HG03575 (cell line): ENCODE measurements at regions not wholly inside any gene's neighbourhood (a gene's known extent, or its start where the extent isn't known, plus 50 kb on each side); places are given as distances from the start of the nearest gene placed in this dataset.

Source experiments
- ATAC-seq: cut with Tn5 transposase; IDR thresholded peaks from one replicate; pipeline ENCODE4 v1.9.1; 2021; ENCODE audit not compliant: unreplicated experiment, insufficient number of reproducible peaks, low FRiP score; ENCODE audit errors: extremely low read depth

GRCh38 chr16:79716645-79717332, 116.3 kb upstream of the MAF start:
- no peak for ATAC-seq

- no peak for ATAC-seq
Measured at GRCh38 chr16:79715061-79715460, 114.5 kb upstream of the MAF start.

- ATAC-seq: no peak
Measured at GRCh38 chr16:79714440-79714839, 113.9 kb upstream of the MAF start.

- no peak for ATAC-seq
Measured at GRCh38 chr16:79713609-79714309, 113.2 kb upstream of the MAF start.

GRCh38 chr16:79712276-79712675, 111.7 kb upstream of the MAF start:
- no peak for ATAC-seq

- ATAC-seq: no peak
Measured at GRCh38 chr16:79707876-79708275, 107.3 kb upstream of the MAF start.

GRCh38 chr16:79703066-79703465, 102.5 kb upstream of the MAF start:
- no peak for ATAC-seq

GRCh38 chr16:79698341-79698753, 97.8 kb upstream of the MAF start:
- ATAC-seq: no peak

GRCh38 chr16:79697562-79698112, 97.1 kb upstream of the MAF start:
- no peak for ATAC-seq

GRCh38 chr16:79691007-79691406, 90.5 kb upstream of the MAF start:
- no peak for ATAC-seq

- no peak for ATAC-seq
Measured at GRCh38 chr16:79690159-79690558, 89.6 kb upstream of the MAF start.

- no peak for ATAC-seq
Measured at GRCh38 chr16:79687249-79688130, 87.0 kb upstream of the MAF start.

- no peak for ATAC-seq
Measured at GRCh38 chr16:79685871-79686270, 85.3 kb upstream of the MAF start.

- ATAC-seq: no peak
Measured at GRCh38 chr16:79679334-79679733, 78.8 kb upstream of the MAF start.

GRCh38 chr16:79677799-79678530, 77.4 kb upstream of the MAF start:
- no peak for ATAC-seq

- ATAC-seq: no peak
Measured at GRCh38 chr16:79673635-79674034, 73.1 kb upstream of the MAF start.

GRCh38 chr16:79672524-79672923, 72.0 kb upstream of the MAF start:
- no peak for ATAC-seq

- no peak for ATAC-seq
Measured at GRCh38 chr16:79668502-79668901, 68.0 kb upstream of the MAF start.

- no peak for ATAC-seq
Measured at GRCh38 chr16:79665970-79666369, 65.4 kb upstream of the MAF start.
